T-cell (primary cell): ENCODE measurements at regions not wholly inside any gene's neighbourhood (a gene's known extent, or its start where the extent isn't known, plus 50 kb on each side); places are given as distances from the start of the nearest gene placed in this dataset.
"Not testable (repeated sequence)": the region's sequence is repeated elsewhere in the genome, so short reads cannot be mapped to it uniquely, and the experiment has no call there.

Source experiments
- ATAC-seq, 4 experiments: fragments of 200-7000 bp in 3 of 4; fragments of 150-1000 bp in 1 of 4; cut with Tn5 transposase; replicated peaks in 1 of 4; 1 replicate in 3 of 4; 2 replicates in 1 of 4; pipeline ENCODE4 v1.10.0; 2021; ENCODE audit warnings: moderate library complexity in 3 of 4, mild to moderate bottlenecking in 2 of 4, moderate number of reproducible peaks in 1 of 4
- CTCF ChIA-PET, 2 donors: fragments of 300-600 bp; sonication (Branson Sonifier 250); formaldehyde crosslinking; loops; one replicate each; lab custom pipeline; 2022; ENCODE audit warnings: antibody characterized with exemption in 2 of 2; lab: Charles Lee
- POLR2A ChIA-PET, 2 donors: fragments of 300-600 bp; sonication (Branson Sonifier 250); formaldehyde crosslinking; loops; one replicate each; lab custom pipeline; 2022; ENCODE audit warnings: antibody characterized with exemption in 2 of 2; lab: Charles Lee
- DNase-seq, 35 experiments: peaks; one replicate each; pipeline versions ENCODE4 v3.0.0 to v3.0.0-alpha.2; 2013 to 2023
- H3K27ac ChIP-seq: one replicate; pipeline ENCODE4 v1.5.1; 2013; ENCODE audit warnings: low read length
- H3K27me3 ChIP-seq, 2 experiments: replicated peaks in 1 of 2; 1 replicate in 1 of 2; 2 replicates in 1 of 2; pipeline versions ENCODE4 v1.6.1 to v1.7.0; 2013; ENCODE audit warnings: low read length in 1 of 2, mixed read lengths in 1 of 2; ENCODE audit not compliant: control insufficient read depth in 2 of 2, insufficient read depth in 2 of 2; ENCODE audit errors: extremely low read depth in 1 of 2
- H3K36me3 ChIP-seq, 2 donors: 1 replicate in 1 of 2; 2 replicates in 1 of 2; pipeline versions ENCODE4 v1.6.1 to v1.7.0; 2013; ENCODE audit warnings: low read length in 1 of 2; ENCODE audit not compliant: control insufficient read depth in 2 of 2, insufficient read depth in 1 of 2; ENCODE audit errors: extremely low read depth in 1 of 2
- H3K4me1 ChIP-seq, 2 experiments: 1 replicate in 1 of 2; 2 replicates in 1 of 2; pipeline versions ENCODE4 v1.6.1 to v1.7.0; 2013; ENCODE audit warnings: low read length in 2 of 2, mixed read lengths in 1 of 2; ENCODE audit not compliant: insufficient read depth in 2 of 2, control insufficient read depth in 1 of 2; ENCODE audit errors: extremely low read depth in 1 of 2
- H3K4me3 ChIP-seq, 2 donors: 1 replicate in 1 of 2; 2 replicates in 1 of 2; pipeline versions ENCODE4 v1.5.1 to v1.7.0; 2013; ENCODE audit warnings: mild to moderate bottlenecking in 2 of 2, low read length in 1 of 2, moderate library complexity in 1 of 2; ENCODE audit not compliant: control insufficient read depth in 1 of 2; ENCODE audit errors: extremely low read depth in 1 of 2
- H3K9me3 ChIP-seq: 2 replicates; pipeline ENCODE4 v1.7.0; 2013
- H3K27ac Mint-ChIP-seq, 2 donors: one replicate each; pipeline ENCODE4 v1.8.0; 2020 to 2021; ENCODE audit warnings: mild to moderate bottlenecking in 2 of 2, mixed read lengths in 2 of 2
- H3K27me3 Mint-ChIP-seq, 2 donors: one replicate each; pipeline ENCODE4 v1.8.0; 2021 to 2022; ENCODE audit warnings: mixed read lengths in 2 of 2
- H3K36me3 Mint-ChIP-seq: one replicate; pipeline ENCODE4 v1.8.0; 2021; ENCODE audit warnings: mixed read lengths
- H3K4me1 Mint-ChIP-seq, 3 donors: one replicate each; pipeline ENCODE4 v1.8.0; 2020 to 2022; ENCODE audit warnings: mixed read lengths in 3 of 3, mild to moderate bottlenecking in 1 of 3
- H3K4me3 Mint-ChIP-seq, 3 donors: one replicate each; pipeline ENCODE4 v1.8.0; 2020 to 2022; ENCODE audit warnings: mild to moderate bottlenecking in 3 of 3, mixed read lengths in 3 of 3, moderate library complexity in 3 of 3
- H3K9me3 Mint-ChIP-seq, 3 donors: one replicate each; pipeline ENCODE4 v1.8.0; 2020 to 2022; ENCODE audit warnings: mixed read lengths in 3 of 3
- WGBS: methylation state at CpG from one replicate; pipeline ENCODE4 v1.1.5; 2013; ENCODE audit warnings: missing lambda C conversion rate; ENCODE audit not compliant: insufficient coverage; 5-methylcytosine and 5-hydroxymethylcytosine counted together

GRCh38 chr11:49561240-49561880 lies 353.0 kb upstream of the FOLH1 start:
- Mint-ChIP-seq H3K27me3 (peaks cover 4 to 10% of the 10 kb centered on the region in 2 donors), H3K9me3 (peaks cover 0 to 26% (median 6%) of the 10 kb centered on the region in 3 donors)
- POLR2A ChIA-PET, ATAC-seq, H3K4me1 ChIP-seq, DNase-seq, H3K4me3 Mint-ChIP-seq, H3K27me3 ChIP-seq, H3K36me3 ChIP-seq, H3K27ac ChIP-seq, H3K9me3 ChIP-seq, H3K4me1 Mint-ChIP-seq, CTCF ChIA-PET, H3K27ac Mint-ChIP-seq, H3K4me3 ChIP-seq, H3K36me3 Mint-ChIP-seq: not testable (repeated sequence)
- 24% methylated on average over 7 of the region's 27 CpGs for WGBS

DNA sequence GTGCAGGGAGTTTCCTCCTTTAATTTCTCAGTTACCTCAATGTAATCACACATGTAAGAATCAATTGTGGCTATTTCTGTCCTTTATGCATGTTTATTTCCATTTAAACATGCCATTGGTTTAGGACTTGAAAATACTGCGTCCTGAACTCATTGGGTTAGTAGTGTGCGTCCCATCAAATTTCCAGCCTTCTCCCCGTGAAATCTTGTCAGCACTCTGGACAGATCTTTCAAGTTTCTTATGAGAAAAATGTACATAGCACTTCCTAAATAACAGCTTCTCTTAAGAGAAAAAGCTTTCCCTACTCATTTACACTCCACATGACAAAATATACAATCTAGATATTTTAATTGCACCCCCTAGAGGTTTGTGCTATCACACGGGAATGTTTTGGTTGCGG lies 353.9 kb upstream of the FOLH1 start:
- Mint-ChIP-seq H3K27me3 (peaks cover 4 to 10% of the 10 kb centered on the region in 2 donors), H3K9me3 (peaks cover 0 to 23% (median 6%) of the 10 kb centered on the region in 3 donors)
- H3K27ac Mint-ChIP-seq, H3K9me3 ChIP-seq, H3K4me3 ChIP-seq, H3K4me1 ChIP-seq, H3K36me3 Mint-ChIP-seq, H3K36me3 ChIP-seq, CTCF ChIA-PET, ATAC-seq, H3K4me3 Mint-ChIP-seq, DNase-seq, POLR2A ChIA-PET, H3K27ac ChIP-seq, H3K4me1 Mint-ChIP-seq, H3K27me3 ChIP-seq: not testable (repeated sequence)
- 17% methylated on average over 1 of the region's 5 CpGs for WGBS

DNA sequence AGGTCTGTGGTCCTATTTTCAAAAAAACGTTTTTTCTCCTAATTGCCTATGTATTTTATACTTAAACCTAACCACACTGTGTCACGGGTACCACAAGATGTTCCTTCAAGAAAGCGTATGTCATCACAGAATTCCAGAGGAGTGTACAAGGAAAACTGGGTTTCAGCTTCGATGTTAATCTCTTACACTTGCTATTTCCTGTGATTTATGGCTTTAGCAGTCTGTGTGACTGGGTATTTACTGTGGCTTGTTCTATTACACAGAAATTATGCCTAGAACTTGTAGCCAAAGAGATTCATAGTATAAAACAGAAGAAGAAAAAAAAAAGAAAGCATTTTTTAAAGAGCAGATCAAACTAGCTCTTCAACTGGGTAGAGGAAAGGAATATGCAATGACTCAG lies 371.1 kb upstream of the FOLH1 start:
- 33% methylated on average over 1 of the region's 4 CpGs for WGBS
- H3K4me1 ChIP-seq, H3K9me3 ChIP-seq, DNase-seq, H3K27me3 ChIP-seq, H3K4me3 Mint-ChIP-seq, H3K36me3 ChIP-seq, ATAC-seq, H3K36me3 Mint-ChIP-seq, CTCF ChIA-PET, H3K27ac ChIP-seq, H3K4me1 Mint-ChIP-seq, H3K4me3 ChIP-seq, POLR2A ChIA-PET, H3K27me3 Mint-ChIP-seq, H3K27ac Mint-ChIP-seq: not testable (repeated sequence)
- peaks cover 0 to 15% (median 5%) of the 10 kb centered on the region in 3 donors for H3K9me3 Mint-ChIP-seq

DNA sequence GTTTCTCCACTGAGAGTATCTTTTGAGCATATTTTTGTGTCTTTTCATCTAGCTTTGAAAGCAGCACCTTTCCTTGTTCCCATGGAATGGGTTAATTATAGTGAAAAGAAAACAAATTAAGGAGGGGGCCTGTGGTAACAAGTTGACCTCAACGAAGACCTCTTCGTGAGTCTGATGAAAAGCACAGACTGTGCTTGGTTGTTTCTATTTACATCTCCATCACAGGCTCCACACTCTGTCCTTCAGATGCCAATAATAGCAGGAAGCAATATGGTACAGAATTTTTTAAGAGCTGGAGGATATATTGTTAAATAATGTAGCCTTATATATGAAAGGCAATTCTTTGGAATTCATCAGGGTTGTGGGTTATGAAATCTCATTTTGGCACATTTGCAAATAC lies 366.7 kb upstream of the OR4C13 start:
- CTCF ChIA-PET, H3K27me3 ChIP-seq, H3K4me3 Mint-ChIP-seq, DNase-seq, H3K27ac ChIP-seq, H3K27me3 Mint-ChIP-seq, H3K9me3 Mint-ChIP-seq, POLR2A ChIA-PET, H3K4me1 Mint-ChIP-seq, H3K9me3 ChIP-seq, H3K36me3 ChIP-seq, H3K36me3 Mint-ChIP-seq, H3K4me1 ChIP-seq, ATAC-seq, H3K27ac Mint-ChIP-seq, H3K4me3 ChIP-seq: not testable (repeated sequence)
- WGBS = no CpG with 5 or more reads among the region's 2 CpGs

GRCh38 chr11:49608892-49609291 lies 343.3 kb upstream of the OR4C13 start:
- H3K4me1 ChIP-seq, H3K4me1 Mint-ChIP-seq, H3K4me3 ChIP-seq, H3K36me3 Mint-ChIP-seq, CTCF ChIA-PET, H3K9me3 ChIP-seq, H3K4me3 Mint-ChIP-seq, H3K27me3 Mint-ChIP-seq, H3K36me3 ChIP-seq, H3K27ac Mint-ChIP-seq, POLR2A ChIA-PET, H3K27ac ChIP-seq, ATAC-seq, DNase-seq, H3K27me3 ChIP-seq: not testable (repeated sequence)
- H3K9me3 Mint-ChIP-seq = peaks cover 4 to 14% (median 11%) of the 10 kb centered on the region in 3 donors

DNA sequence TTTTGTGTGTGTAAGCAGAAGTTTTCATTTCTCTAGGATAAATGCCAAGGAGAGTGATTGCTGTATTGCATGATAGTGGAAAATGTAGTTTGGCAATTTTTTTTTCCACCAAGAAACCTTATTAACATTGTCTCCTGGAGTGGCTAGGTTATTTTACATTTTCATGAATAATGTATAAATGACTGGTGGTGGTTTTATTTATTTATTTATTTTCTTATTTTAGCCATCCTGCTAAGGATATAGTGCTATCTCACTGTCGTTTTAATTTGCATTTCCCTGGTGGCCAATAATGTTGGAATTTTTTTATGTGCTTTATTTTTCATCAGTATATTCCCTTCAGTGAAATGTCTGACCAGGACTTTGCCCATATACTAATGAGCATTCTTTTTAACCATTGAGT lies 328.3 kb upstream of the OR4C13 start:
- H3K9me3 ChIP-seq, ATAC-seq, H3K27ac Mint-ChIP-seq, H3K4me1 Mint-ChIP-seq, H3K27me3 Mint-ChIP-seq, H3K27me3 ChIP-seq, POLR2A ChIA-PET, H3K4me1 ChIP-seq, CTCF ChIA-PET, H3K36me3 ChIP-seq, H3K4me3 ChIP-seq, H3K27ac ChIP-seq, H3K36me3 Mint-ChIP-seq, DNase-seq, H3K4me3 Mint-ChIP-seq: not testable (repeated sequence)
- no CpG with 5 or more reads among the region's 1 CpG for WGBS
- H3K9me3 Mint-ChIP-seq = peaks cover 7 to 17% (median 17%) of the 10 kb centered on the region in 3 donors

DNA sequence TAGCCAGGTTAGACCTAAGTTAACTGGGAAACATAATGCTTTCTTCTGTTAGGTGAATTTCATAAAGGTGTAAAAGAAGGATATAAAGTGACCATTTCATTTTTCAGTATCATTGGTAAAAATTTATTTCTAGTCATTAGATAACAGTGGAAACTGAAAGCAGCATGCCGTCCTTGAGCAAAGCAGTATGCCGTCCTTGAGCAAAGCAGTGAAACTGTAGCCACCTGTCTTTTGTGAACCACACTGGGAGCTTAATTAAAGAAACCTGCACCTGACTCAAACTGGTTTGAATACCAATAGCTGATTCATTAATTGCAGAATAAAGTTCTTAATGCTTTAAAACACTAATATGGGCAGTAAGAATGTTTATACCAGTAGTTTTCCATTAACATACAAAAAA lies 281.5 kb upstream of the OR4C13 start:
- H3K36me3 Mint-ChIP-seq, H3K27me3 ChIP-seq, H3K36me3 ChIP-seq, DNase-seq, H3K4me1 ChIP-seq, POLR2A ChIA-PET, H3K27ac Mint-ChIP-seq, H3K4me1 Mint-ChIP-seq, H3K4me3 Mint-ChIP-seq, ATAC-seq, H3K27me3 Mint-ChIP-seq, CTCF ChIA-PET, H3K9me3 ChIP-seq, H3K27ac ChIP-seq, H3K4me3 ChIP-seq: not testable (repeated sequence)
- peaks cover 4 to 28% (median 12%) of the 10 kb centered on the region in 3 donors for H3K9me3 Mint-ChIP-seq
- no CpG with 5 or more reads among the region's 2 CpGs for WGBS
